ENCODE measurements at regions not wholly inside any gene's neighbourhood (a gene's known extent, or its start where the extent isn't known, plus 50 kb on each side); places are given as distances from the start of the nearest gene placed in this dataset.
"Not testable (repeated sequence)": the region's sequence is repeated elsewhere in the genome, so short reads cannot be mapped to it uniquely, and the experiment has no call there.

GRCh38 chr14:89507521-89507920 is 90.5 kb upstream of the FOXN3 start:
- peaks cover 4% of the 10 kb centered on the region for H3K4me1 ChIP-seq (ENCODE audit: control insufficient read depth, insufficient read depth, low read length)
- DNase-seq (ENCODE audit: low read depth, low spot score): no peak

DNA sequence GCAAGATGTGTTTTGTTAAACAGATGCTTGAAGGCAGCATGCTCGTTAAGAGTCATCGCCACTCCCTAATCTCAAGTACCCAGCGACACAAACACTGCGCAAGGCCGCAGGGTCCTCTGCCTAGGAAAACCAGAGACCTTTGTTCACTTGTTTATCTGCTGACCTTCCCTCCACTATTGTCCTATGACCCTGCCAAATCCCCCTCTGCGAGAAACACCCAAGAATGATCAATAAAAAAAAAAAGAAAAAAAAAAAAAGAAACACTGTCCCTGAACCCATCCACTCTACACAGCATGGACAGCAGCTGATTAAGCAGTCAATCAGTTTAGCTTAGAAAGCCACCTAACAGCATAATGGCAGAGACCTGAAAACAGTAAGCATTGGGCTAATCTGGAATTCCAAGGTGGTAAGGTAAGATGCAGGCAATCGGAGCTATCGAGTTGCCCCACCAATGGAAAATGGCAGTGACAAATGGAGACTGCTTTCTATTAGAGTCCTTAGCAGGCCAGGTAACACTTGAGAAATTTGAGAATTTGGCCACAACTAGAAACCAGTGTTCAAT is 89.9 kb upstream of the FOXN3 start:
- not testable (repeated sequence) for H3K4me1 ChIP-seq (ENCODE audit: control insufficient read depth, insufficient read depth, low read length); DNase-seq (ENCODE audit: low read depth, low spot score); H3K36me3 ChIP-seq (ENCODE audit: control insufficient read depth, insufficient read depth, low read length); H3K9me3 ChIP-seq (ENCODE audit: control insufficient read depth, insufficient read depth, low read length); H3K27me3 ChIP-seq (ENCODE audit: control insufficient read depth, insufficient read depth, low read length); H3K27ac ChIP-seq (ENCODE audit: low read length); H3K4me3 ChIP-seq (ENCODE audit: low read length)
- WGBS (ENCODE audit: insufficient coverage, insufficient read length): no CpG with 5 or more reads among the region's 8 CpGs

More at GRCh38 chr14:89507521-89507920, 90.5 kb upstream of the FOXN3 start:
- H3K36me3 ChIP-seq (ENCODE audit: control insufficient read depth, insufficient read depth, low read length): no peaks in the 10 kb centered on the region
- WGBS (ENCODE audit: insufficient coverage, insufficient read length): no CpG with 5 or more reads among the region's 1 CpG
- no peak overlapping the region for H3K4me3 ChIP-seq (ENCODE audit: low read length)
- H3K27ac ChIP-seq (ENCODE audit: low read length): no peak overlapping the region
- no peaks in the 10 kb centered on the region for H3K9me3 ChIP-seq (ENCODE audit: control insufficient read depth, insufficient read depth, low read length)
- no peaks in the 10 kb centered on the region for H3K27me3 ChIP-seq (ENCODE audit: control insufficient read depth, insufficient read depth, low read length)

GRCh38 chr14:89504602-89505313 is 87.7 kb upstream of the FOXN3 start:
- no peak for DNase-seq (ENCODE audit: low read depth, low spot score)
- Histone ChIP-seq H3K9me3 (ENCODE audit: control insufficient read depth, insufficient read depth, low read length) (no peaks in the 10 kb centered on the region), H3K4me1 (ENCODE audit: control insufficient read depth, insufficient read depth, low read length) (no peaks in the 10 kb centered on the region; the same call in 1 of the 2 replicates), H3K4me3 (ENCODE audit: low read length) (no peak overlapping the region), H3K27me3 (ENCODE audit: control insufficient read depth, insufficient read depth, low read length) (no peaks in the 10 kb centered on the region), H3K27ac (ENCODE audit: low read length) (no peak overlapping the region), H3K36me3 (ENCODE audit: control insufficient read depth, insufficient read depth, low read length) (no peaks in the 10 kb centered on the region)
- WGBS (ENCODE audit: insufficient coverage, insufficient read length): no CpG with 5 or more reads among the region's 6 CpGs

DNA sequence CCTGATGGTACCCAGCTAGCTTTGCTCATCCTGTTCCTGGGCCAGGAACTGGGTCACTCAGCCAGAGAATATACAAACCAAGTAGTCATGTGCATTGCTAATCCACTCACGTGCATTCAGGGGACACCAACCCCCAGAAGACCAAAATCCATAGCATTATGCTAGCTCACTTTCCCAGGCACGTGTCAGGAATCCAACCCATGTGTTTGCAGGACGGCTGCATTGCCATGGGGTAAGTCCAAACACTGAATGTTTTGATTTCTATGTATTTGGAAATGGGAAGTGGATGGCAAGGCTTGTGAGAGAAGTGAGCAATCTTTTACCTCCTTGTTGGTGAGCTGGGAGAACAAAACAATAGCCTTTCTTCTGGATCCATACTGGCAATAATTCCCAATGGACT is 87.1 kb upstream of the FOXN3 start:
- no peak for DNase-seq (ENCODE audit: low read depth, low spot score)

DNA sequence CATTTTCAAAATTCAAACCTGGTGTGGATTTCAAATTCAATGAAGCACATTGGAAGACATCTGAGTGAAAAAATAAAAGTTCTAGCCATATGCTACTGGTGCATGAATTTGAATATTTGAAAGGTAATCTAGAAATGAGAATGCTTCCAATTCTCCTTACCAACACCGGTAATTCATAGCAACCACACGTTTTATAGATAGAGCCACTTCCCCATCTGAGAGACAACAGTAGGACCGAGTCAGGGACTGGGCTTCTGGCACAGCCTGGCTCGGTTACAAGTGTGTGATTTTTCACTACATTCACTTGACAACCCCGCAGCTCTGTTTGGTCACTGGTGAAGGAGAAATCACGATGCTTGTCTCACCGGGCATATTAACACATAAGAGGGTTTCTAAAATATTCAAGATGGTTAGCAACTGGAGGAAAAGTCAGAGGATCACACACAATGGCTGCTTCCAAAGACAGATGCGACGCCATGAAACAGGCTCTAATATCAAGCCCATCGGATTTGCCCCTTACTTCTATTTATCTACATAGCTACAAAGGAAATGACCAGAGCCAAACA is 86.5 kb upstream of the FOXN3 start:
- H3K27ac ChIP-seq (ENCODE audit: low read length): no peak overlapping the region
- no CpG with 5 or more reads among the region's 10 CpGs for WGBS (ENCODE audit: insufficient coverage, insufficient read length)
- H3K9me3 ChIP-seq (ENCODE audit: control insufficient read depth, insufficient read depth, low read length): no peaks in the 10 kb centered on the region
- no peak overlapping the region for H3K4me3 ChIP-seq (ENCODE audit: low read length)
- DNase-seq (ENCODE audit: low read depth, low spot score): no peak
- no peaks in the 10 kb centered on the region; the same call in 1 of the 2 replicates for H3K4me1 ChIP-seq (ENCODE audit: control insufficient read depth, insufficient read depth, low read length)
- no peaks in the 10 kb centered on the region for H3K36me3 ChIP-seq (ENCODE audit: control insufficient read depth, insufficient read depth, low read length)
- no peaks in the 10 kb centered on the region for H3K27me3 ChIP-seq (ENCODE audit: control insufficient read depth, insufficient read depth, low read length)

More for the DNA sequence above, 87.1 kb upstream of the FOXN3 start:
- Histone ChIP-seq H3K9me3 (ENCODE audit: control insufficient read depth, insufficient read depth, low read length) (no peaks in the 10 kb centered on the region), H3K4me3 (ENCODE audit: low read length) (no peak overlapping the region), H3K27me3 (ENCODE audit: control insufficient read depth, insufficient read depth, low read length) (no peaks in the 10 kb centered on the region), H3K36me3 (ENCODE audit: control insufficient read depth, insufficient read depth, low read length) (no peaks in the 10 kb centered on the region), H3K4me1 (ENCODE audit: control insufficient read depth, insufficient read depth, low read length) (no peaks in the 10 kb centered on the region; the same call in 1 of the 2 replicates), H3K27ac (ENCODE audit: low read length) (no peak overlapping the region)
- no CpG with 5 or more reads among the region's 3 CpGs for WGBS (ENCODE audit: insufficient coverage, insufficient read length)

GRCh38 chr14:89502966-89503365 is 85.9 kb upstream of the FOXN3 start:
- H3K36me3 ChIP-seq (ENCODE audit: control insufficient read depth, insufficient read depth, low read length): no peaks in the 10 kb centered on the region
- H3K4me3 ChIP-seq (ENCODE audit: low read length): no peak overlapping the region
- DNase-seq (ENCODE audit: low read depth, low spot score): no peak
- no peaks in the 10 kb centered on the region for H3K9me3 ChIP-seq (ENCODE audit: control insufficient read depth, insufficient read depth, low read length)
- WGBS (ENCODE audit: insufficient coverage, insufficient read length): no CpG with 5 or more reads among the region's 5 CpGs
- H3K27me3 ChIP-seq (ENCODE audit: control insufficient read depth, insufficient read depth, low read length): no peaks in the 10 kb centered on the region
- no peak overlapping the region for H3K27ac ChIP-seq (ENCODE audit: low read length)
- H3K4me1 ChIP-seq (ENCODE audit: control insufficient read depth, insufficient read depth, low read length): no peaks in the 10 kb centered on the region; the same call in 1 of the 2 replicates

DNA sequence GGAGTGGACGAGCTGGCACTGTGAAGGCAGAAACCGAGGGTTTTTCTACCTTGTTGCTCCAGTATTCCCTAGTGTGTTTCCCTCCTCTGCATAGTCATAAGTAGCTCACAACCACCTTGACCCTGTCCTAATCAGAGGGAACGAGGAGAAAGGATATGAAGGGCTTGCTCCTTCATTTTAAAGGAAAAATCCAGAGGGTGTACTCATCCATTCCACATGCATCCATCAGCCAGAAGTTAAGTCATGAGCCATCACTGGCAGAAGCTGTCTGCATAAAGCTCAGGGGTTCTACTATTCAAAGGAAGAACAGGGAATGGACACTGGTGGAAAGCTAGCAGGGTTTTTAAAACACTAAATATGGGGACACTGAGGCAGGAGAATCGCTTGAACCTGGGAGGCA is 84.3 kb upstream of the FOXN3 start:
- no CpG with 5 or more reads among the region's 4 CpGs for WGBS (ENCODE audit: insufficient coverage, insufficient read length)
- no peaks in the 10 kb centered on the region for H3K27me3 ChIP-seq (ENCODE audit: control insufficient read depth, insufficient read depth, low read length)
- H3K27ac ChIP-seq (ENCODE audit: low read length): no peak overlapping the region
- no peaks in the 10 kb centered on the region for H3K36me3 ChIP-seq (ENCODE audit: control insufficient read depth, insufficient read depth, low read length)
- no peak overlapping the region for H3K4me3 ChIP-seq (ENCODE audit: low read length)
- H3K9me3 ChIP-seq (ENCODE audit: control insufficient read depth, insufficient read depth, low read length): no peaks in the 10 kb centered on the region
- no peaks in the 10 kb centered on the region; the same call in 1 of the 2 replicates for H3K4me1 ChIP-seq (ENCODE audit: control insufficient read depth, insufficient read depth, low read length)
- no peak for DNase-seq (ENCODE audit: low read depth, low spot score)

GRCh38 chr14:89500303-89500702 is 83.3 kb upstream of the FOXN3 start:
- H3K4me3 ChIP-seq (ENCODE audit: low read length): no peak overlapping the region
- no peak overlapping the region for H3K27ac ChIP-seq (ENCODE audit: low read length)
- DNase-seq (ENCODE audit: low read depth, low spot score): no peak
- H3K27me3 ChIP-seq (ENCODE audit: control insufficient read depth, insufficient read depth, low read length): no peaks in the 10 kb centered on the region
- H3K4me1 ChIP-seq (ENCODE audit: control insufficient read depth, insufficient read depth, low read length): no peaks in the 10 kb centered on the region; the same call in 1 of the 2 replicates
- H3K9me3 ChIP-seq (ENCODE audit: control insufficient read depth, insufficient read depth, low read length): no peaks in the 10 kb centered on the region
- WGBS (ENCODE audit: insufficient coverage, insufficient read length): no CpG with 5 or more reads among the region's 3 CpGs
- H3K36me3 ChIP-seq (ENCODE audit: control insufficient read depth, insufficient read depth, low read length): no peaks in the 10 kb centered on the region

DNA sequence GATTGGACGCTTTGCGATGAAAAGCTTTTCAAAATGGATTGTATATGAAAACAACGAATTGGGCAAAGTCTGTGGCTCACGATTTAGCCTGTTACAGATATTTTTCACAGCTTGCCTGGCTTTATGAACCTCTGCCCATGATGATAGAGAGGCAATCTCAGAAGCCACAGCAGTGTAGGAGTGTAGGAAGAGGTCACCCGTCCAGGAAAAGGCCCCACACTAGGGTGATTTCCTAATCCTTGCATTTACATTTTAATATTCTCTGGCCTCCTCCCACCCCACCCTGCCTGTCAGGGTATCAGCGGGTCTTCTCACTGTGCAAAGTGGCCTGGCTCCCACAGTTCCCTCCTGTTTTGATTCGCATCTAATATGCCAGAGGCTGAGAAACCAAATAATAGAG is 81.8 kb upstream of the FOXN3 start:
- no peaks in the 10 kb centered on the region for H3K27me3 ChIP-seq (ENCODE audit: control insufficient read depth, insufficient read depth, low read length)
- no peaks in the 10 kb centered on the region for H3K36me3 ChIP-seq (ENCODE audit: control insufficient read depth, insufficient read depth, low read length)
- H3K4me3 ChIP-seq (ENCODE audit: low read length): no peak overlapping the region
- WGBS (ENCODE audit: insufficient coverage, insufficient read length): no CpG with 5 or more reads among the region's 7 CpGs
- H3K4me1 ChIP-seq (ENCODE audit: control insufficient read depth, insufficient read depth, low read length): no peaks in the 10 kb centered on the region; the same call in 1 of the 2 replicates
- H3K9me3 ChIP-seq (ENCODE audit: control insufficient read depth, insufficient read depth, low read length): no peaks in the 10 kb centered on the region
- no peak for DNase-seq (ENCODE audit: low read depth, low spot score)
- H3K27ac ChIP-seq (ENCODE audit: low read length): no peak overlapping the region

DNA sequence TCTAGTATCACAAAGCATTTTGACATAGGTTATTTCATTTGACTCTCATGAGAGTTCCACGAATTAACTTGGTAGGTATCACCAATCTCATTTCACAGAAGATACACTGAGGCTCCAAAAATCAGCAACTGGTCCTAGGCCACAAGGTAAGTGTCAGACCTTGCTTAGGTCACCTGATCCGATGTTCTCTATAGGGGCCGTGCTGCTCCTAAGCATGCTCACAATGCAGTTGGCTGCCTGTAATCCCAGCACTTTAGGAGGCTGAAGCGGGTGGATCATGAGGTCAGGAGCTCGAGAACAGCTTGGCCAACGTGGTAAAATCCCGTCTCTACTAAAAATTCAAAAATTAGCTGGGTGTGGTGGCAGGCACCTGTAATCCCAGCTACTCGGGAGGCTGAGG is 78.7 kb upstream of the FOXN3 start:
- H3K36me3 ChIP-seq (ENCODE audit: control insufficient read depth, insufficient read depth, low read length): no peaks in the 10 kb centered on the region
- no peak overlapping the region for H3K27ac ChIP-seq (ENCODE audit: low read length)
- H3K9me3 ChIP-seq (ENCODE audit: control insufficient read depth, insufficient read depth, low read length): no peaks in the 10 kb centered on the region
- H3K4me1 ChIP-seq (ENCODE audit: control insufficient read depth, insufficient read depth, low read length): peaks cover 2% of the 10 kb centered on the region; the same call in 1 of the 2 replicates
- H3K27me3 ChIP-seq (ENCODE audit: control insufficient read depth, insufficient read depth, low read length): no peaks in the 10 kb centered on the region
- no peak for DNase-seq (ENCODE audit: low read depth, low spot score)
- no peak overlapping the region for H3K4me3 ChIP-seq (ENCODE audit: low read length)
- no CpG with 5 or more reads among the region's 8 CpGs for WGBS (ENCODE audit: insufficient coverage, insufficient read length)

All from iPS DF 6.9 (cell line).